HT-29 (cell line): ENCODE measurements at regions not wholly inside any gene's neighbourhood (a gene's known extent, or its start where the extent isn't known, plus 50 kb on each side); places are given as distances from the start of the nearest gene placed in this dataset.
"Not testable (repeated sequence)": the region's sequence is repeated elsewhere in the genome, so short reads cannot be mapped to it uniquely, and the experiment has no call there.

ENCODE experiments used
- DNase-seq: peaks from one replicate; pipeline ENCODE4 v3.0.0-alpha.2; 2015; ENCODE audit warnings: low spot score

- DNase-seq, result no peak
These were observed 50.6 kb upstream of the ZMYND8 start for GRCh38 chr20:47406849-47407682.

- no peak for DNase-seq
These were observed 54.7 kb upstream of the ZMYND8 start for GRCh38 chr20:47411161-47411560.

- DNase-seq, result no peak
These were observed 55.6 kb upstream of the ZMYND8 start for GRCh38 chr20:47412083-47412482.

GRCh38 chr20:47413189-47413588, 56.7 kb upstream of the ZMYND8 start:
- no peak for DNase-seq

- DNase-seq, result no peak
These were observed 61.0 kb upstream of the ZMYND8 start for GRCh38 chr20:47417245-47418068.

GRCh38 chr20:47418069-47418757, 61.7 kb upstream of the ZMYND8 start:
- DNase-seq, result no peak

GRCh38 chr20:47419953-47420514, 63.5 kb upstream of the ZMYND8 start:
- no peak for DNase-seq

GRCh38 chr20:47421076-47421475, 64.6 kb upstream of the ZMYND8 start:
- DNase-seq, result no peak

GRCh38 chr20:47423586-47423985, 67.1 kb upstream of the ZMYND8 start:
- no peak for DNase-seq

- no peak for DNase-seq
These were observed 70.6 kb upstream of the ZMYND8 start for GRCh38 chr20:47427067-47427466.

- DNase-seq, result no peak
These were observed 71.2 kb upstream of the ZMYND8 start for GRCh38 chr20:47427746-47428145.

GRCh38 chr20:47428164-47428563, 71.7 kb upstream of the ZMYND8 start:
- no peak for DNase-seq

- DNase-seq, result no peak
These were observed 72.4 kb upstream of the ZMYND8 start for GRCh38 chr20:47428851-47429336.

- no peak for DNase-seq
These were observed 72.3 kb upstream of the NCOA3 start for GRCh38 chr20:47429409-47429808.

GRCh38 chr20:47430862-47431588, 70.7 kb upstream of the NCOA3 start:
- DNase-seq, result no peak

- no peak for DNase-seq
These were observed 68.9 kb upstream of the NCOA3 start for GRCh38 chr20:47432834-47433210.

- DNase-seq, result not testable (repeated sequence)
These were observed 67.4 kb upstream of the NCOA3 start for GRCh38 chr20:47434128-47434779.

- peak; percentile 93 for DNase-seq
These were observed 63.0 kb upstream of the NCOA3 start for GRCh38 chr20:47438464-47439381.
